Astrocyte (in vitro differentiated cells and primary cell): ENCODE measurements at regions not wholly inside any gene's neighbourhood (a gene's known extent, or its start where the extent isn't known, plus 50 kb on each side); places are given as distances from the start of the nearest gene placed in this dataset.
"Not testable (repeated sequence)": the region's sequence is repeated elsewhere in the genome, so short reads cannot be mapped to it uniquely, and the experiment has no call there.

ENCODE experiments used
- EZH2 ChIP-seq: IDR thresholded peaks from 2 replicates; pipeline ENCODE4 v1.6.1; 2012; ENCODE audit warnings: mild to moderate bottlenecking, low read length, inconsistent platforms; ENCODE audit not compliant: insufficient read depth
- TF ChIP-seq, protein P1 (sequence below): IDR thresholded peaks from 2 replicates; pipeline ENCODE4 v1.5.1; 2011; ENCODE audit warnings: low read depth, mild to moderate bottlenecking, inconsistent platforms, low read length, moderate library complexity; ENCODE audit not compliant: insufficient read depth

GRCh38 chr3:152153115-152153514 lies 115.6 kb upstream of the MBNL1 start:
- TF ChIP-seq, protein P1, sequence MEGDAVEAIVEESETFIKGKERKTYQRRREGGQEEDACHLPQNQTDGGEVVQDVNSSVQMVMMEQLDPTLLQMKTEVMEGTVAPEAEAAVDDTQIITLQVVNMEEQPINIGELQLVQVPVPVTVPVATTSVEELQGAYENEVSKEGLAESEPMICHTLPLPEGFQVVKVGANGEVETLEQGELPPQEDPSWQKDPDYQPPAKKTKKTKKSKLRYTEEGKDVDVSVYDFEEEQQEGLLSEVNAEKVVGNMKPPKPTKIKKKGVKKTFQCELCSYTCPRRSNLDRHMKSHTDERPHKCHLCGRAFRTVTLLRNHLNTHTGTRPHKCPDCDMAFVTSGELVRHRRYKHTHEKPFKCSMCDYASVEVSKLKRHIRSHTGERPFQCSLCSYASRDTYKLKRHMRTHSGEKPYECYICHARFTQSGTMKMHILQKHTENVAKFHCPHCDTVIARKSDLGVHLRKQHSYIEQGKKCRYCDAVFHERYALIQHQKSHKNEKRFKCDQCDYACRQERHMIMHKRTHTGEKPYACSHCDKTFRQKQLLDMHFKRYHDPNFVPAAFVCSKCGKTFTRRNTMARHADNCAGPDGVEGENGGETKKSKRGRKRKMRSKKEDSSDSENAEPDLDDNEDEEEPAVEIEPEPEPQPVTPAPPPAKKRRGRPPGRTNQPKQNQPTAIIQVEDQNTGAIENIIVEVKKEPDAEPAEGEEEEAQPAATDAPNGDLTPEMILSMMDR = not testable (repeated sequence)
- TF ChIP-seq EZH2 = not testable (repeated sequence)
